PFSK-1 (cell line): ENCODE measurements at regions not wholly inside any gene's neighbourhood (a gene's known extent, or its start where the extent isn't known, plus 50 kb on each side); places are given as distances from the start of the nearest gene placed in this dataset.

ENCODE experiments used
- POLR2AphosphoS5 ChIP-seq: IDR thresholded peaks from 2 replicates; pipeline ENCODE4 v1.6.1; 2012; ENCODE audit warnings: low read depth, mild to moderate bottlenecking, control low read depth, low read length, moderate library complexity
- TAF1 ChIP-seq: IDR thresholded peaks from 2 replicates; pipeline ENCODE4 v1.6.1; 2012; ENCODE audit warnings: low read length, control low read depth, borderline replicate concordance; ENCODE audit not compliant: insufficient read depth
- TF ChIP-seq, protein P1 (sequence below), 2 experiments: IDR thresholded peaks; 2 replicates each; pipeline versions ENCODE4 v1.6.1 to v1.8.0; 2011 to 2012; ENCODE audit warnings: low read depth in 2 of 2, low read length in 2 of 2, control low read depth in 1 of 2, inconsistent platforms in 1 of 2, mild to moderate bottlenecking in 1 of 2, moderate library complexity in 1 of 2; ENCODE audit not compliant: insufficient read depth in 1 of 2

DNA sequence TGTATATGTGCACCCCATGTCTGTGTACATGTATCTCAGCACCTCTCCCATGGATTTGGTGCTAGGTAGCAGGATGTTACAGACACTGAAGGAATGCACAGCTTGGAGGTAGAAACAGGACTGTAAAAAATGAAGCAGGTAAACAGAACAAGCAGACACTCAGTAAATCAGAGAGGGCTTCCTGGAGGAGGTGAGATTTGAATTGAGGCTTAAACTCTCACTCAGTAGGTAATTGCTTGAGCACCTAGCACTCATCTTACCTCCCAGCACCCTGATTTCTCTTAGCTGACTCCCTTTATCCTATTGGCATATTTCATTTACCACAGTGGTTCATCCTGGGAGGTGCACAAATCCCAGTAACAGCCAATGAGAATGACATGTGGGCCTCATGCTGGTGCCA, 537.9 kb upstream of the RAB6C start:
- no peak for TF ChIP-seq POLR2AphosphoS5
- TF ChIP-seq, protein P1, sequence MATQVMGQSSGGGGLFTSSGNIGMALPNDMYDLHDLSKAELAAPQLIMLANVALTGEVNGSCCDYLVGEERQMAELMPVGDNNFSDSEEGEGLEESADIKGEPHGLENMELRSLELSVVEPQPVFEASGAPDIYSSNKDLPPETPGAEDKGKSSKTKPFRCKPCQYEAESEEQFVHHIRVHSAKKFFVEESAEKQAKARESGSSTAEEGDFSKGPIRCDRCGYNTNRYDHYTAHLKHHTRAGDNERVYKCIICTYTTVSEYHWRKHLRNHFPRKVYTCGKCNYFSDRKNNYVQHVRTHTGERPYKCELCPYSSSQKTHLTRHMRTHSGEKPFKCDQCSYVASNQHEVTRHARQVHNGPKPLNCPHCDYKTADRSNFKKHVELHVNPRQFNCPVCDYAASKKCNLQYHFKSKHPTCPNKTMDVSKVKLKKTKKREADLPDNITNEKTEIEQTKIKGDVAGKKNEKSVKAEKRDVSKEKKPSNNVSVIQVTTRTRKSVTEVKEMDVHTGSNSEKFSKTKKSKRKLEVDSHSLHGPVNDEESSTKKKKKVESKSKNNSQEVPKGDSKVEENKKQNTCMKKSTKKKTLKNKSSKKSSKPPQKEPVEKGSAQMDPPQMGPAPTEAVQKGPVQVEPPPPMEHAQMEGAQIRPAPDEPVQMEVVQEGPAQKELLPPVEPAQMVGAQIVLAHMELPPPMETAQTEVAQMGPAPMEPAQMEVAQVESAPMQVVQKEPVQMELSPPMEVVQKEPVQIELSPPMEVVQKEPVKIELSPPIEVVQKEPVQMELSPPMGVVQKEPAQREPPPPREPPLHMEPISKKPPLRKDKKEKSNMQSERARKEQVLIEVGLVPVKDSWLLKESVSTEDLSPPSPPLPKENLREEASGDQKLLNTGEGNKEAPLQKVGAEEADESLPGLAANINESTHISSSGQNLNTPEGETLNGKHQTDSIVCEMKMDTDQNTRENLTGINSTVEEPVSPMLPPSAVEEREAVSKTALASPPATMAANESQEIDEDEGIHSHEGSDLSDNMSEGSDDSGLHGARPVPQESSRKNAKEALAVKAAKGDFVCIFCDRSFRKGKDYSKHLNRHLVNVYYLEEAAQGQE (IDR thresholded peaks at IDR 0.05; ENCODE audit: insufficient read depth in 1 of 2, low read depth in 2 of 2, low read length in 2 of 2) = no peak
- no peak for TF ChIP-seq TAF1
